ENCODE measurements at regions not wholly inside any gene's neighbourhood (a gene's known extent, or its start where the extent isn't known, plus 50 kb on each side); places are given as distances from the start of the nearest gene placed in this dataset.

DNA sequence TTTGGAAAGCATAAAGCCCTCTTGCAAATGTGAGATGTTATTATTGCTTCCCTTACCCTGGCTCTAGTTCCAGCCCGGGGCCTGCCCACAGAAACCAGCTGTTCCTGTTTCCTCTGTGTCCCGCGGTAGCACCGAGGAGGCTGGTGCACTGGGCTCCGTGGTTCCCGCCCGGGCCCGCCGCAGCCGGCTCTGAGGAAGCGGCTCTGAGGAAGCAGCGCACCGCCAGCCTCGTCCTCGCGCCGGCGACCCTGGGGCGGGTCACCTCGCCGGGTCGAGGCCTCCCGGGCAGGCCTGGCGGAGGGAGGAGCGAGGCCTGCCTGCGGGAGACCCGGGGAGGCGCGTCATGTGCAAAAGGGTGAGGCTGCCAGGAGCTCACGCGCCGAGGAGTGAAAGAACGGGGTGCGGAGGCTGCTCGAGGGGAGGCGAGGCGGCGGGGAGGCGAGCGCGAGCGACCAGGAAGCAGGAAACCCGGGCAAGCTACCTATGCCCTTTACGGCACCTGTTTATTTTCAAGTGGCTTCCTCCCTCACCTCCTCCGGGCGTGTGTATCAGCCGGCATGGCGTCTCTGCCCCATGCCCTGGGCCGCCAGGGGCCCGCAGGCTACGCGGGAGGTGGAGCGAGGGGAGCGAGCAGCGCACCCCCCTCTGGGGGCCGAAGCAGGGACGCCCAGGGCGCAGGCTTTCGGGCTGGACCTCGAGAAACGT is 61.3 kb upstream of the MEGF10 start:
- Histone ChIP-seq H3K27ac (ENCODE audit: low read depth in 2 of 2, low read length in 2 of 2) (peak overlapping the region; percentile 77 to 79), H3K9me3 (ENCODE audit: control insufficient read depth in 2 of 2, low read length in 2 of 2) (no peaks in the 10 kb centered on the region), H3K4me3 (ENCODE audit: low read length in 2 of 2) (peak overlapping the region; percentile 73 to 75), H3K9ac (ENCODE audit: low read depth in 1 of 2, low read length in 2 of 2) (peak overlapping the region; percentile 61 to 89), H3K36me3 (ENCODE audit: control insufficient read depth in 2 of 2, insufficient read depth in 2 of 2, low read length in 2 of 2) (peaks cover 0 to 6% of the 10 kb centered on the region in 2 donors), H3K27me3 (ENCODE audit: control insufficient read depth in 2 of 2, insufficient read depth in 2 of 2, low read length in 2 of 2) (no peaks in the 10 kb centered on the region), H3K4me1 (ENCODE audit: control insufficient read depth in 2 of 2, insufficient read depth in 2 of 2, low read length in 2 of 2) (peaks cover 0 to 4% of the 10 kb centered on the region in 2 donors)

DNA sequence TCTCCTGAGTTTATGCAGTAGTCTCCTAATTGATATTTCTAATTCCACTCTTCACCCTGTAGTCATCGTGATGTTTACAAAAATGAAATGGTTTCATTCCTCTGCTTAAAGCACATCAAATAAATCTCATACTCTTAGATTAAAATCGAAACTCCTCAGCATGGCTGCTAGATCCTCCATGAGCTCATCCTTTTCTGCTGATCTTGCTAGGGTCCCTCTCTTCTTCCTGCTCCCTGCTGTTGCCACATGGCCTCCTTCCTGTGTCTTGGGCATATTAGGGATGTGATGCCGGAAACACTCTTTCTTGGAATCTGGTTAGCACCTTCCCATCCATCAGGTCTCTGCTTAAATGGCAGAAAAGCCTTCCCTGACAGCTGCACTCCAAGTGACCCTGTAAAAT is 59.5 kb upstream of the MEGF10 start:
- Histone ChIP-seq H3K27me3 (ENCODE audit: control insufficient read depth in 2 of 2, insufficient read depth in 2 of 2, low read length in 2 of 2) (no peaks in the 10 kb centered on the region), H3K4me1 (ENCODE audit: control insufficient read depth in 2 of 2, insufficient read depth in 2 of 2, low read length in 2 of 2) (peaks cover 0 to 4% of the 10 kb centered on the region in 2 donors)

DNA sequence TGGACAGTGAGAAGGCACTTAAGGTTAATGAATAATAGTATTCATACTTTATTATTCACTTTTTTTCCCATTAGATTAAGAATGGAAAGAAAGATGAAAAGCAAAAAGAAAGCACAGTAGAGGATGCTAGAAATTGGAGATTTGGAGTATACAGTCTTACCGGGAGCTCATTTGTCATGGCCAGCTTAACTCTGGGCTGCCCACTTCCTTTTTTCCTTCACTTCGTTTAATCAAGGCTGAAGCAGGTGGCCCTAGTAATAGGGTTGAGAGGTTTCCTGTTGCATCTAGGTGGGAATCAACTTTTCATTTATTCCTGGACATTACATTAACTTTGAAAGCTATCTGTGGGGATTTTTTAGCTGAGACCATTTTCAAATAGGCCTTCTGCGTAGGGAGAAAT is 57.0 kb upstream of the MEGF10 start:
- Histone ChIP-seq H3K9ac (ENCODE audit: low read depth in 1 of 2, low read length in 2 of 2) (no peak overlapping the region), H3K36me3 (ENCODE audit: control insufficient read depth in 2 of 2, insufficient read depth in 2 of 2, low read length in 2 of 2) (peaks cover 0 to 6% of the 10 kb centered on the region in 2 donors), H3K9me3 (ENCODE audit: control insufficient read depth in 2 of 2, low read length in 2 of 2) (no peaks in the 10 kb centered on the region), H3K27ac (ENCODE audit: low read depth in 2 of 2, low read length in 2 of 2) (no peak overlapping the region), H3K4me3 (ENCODE audit: low read length in 2 of 2) (no peak overlapping the region), H3K27me3 (ENCODE audit: control insufficient read depth in 2 of 2, insufficient read depth in 2 of 2, low read length in 2 of 2) (no peaks in the 10 kb centered on the region), H3K4me1 (ENCODE audit: control insufficient read depth in 2 of 2, insufficient read depth in 2 of 2, low read length in 2 of 2) (peaks cover 0 to 4% of the 10 kb centered on the region in 2 donors)

More for the DNA sequence above, 59.5 kb upstream of the MEGF10 start:
- Histone ChIP-seq H3K27ac (ENCODE audit: low read depth in 2 of 2, low read length in 2 of 2) (no peak overlapping the region), H3K9ac (ENCODE audit: low read depth in 1 of 2, low read length in 2 of 2) (no peak overlapping the region), H3K36me3 (ENCODE audit: control insufficient read depth in 2 of 2, insufficient read depth in 2 of 2, low read length in 2 of 2) (peaks cover 0 to 6% of the 10 kb centered on the region in 2 donors), H3K4me3 (ENCODE audit: low read length in 2 of 2) (no peak overlapping the region), H3K9me3 (ENCODE audit: control insufficient read depth in 2 of 2, low read length in 2 of 2) (no peaks in the 10 kb centered on the region)

DNA sequence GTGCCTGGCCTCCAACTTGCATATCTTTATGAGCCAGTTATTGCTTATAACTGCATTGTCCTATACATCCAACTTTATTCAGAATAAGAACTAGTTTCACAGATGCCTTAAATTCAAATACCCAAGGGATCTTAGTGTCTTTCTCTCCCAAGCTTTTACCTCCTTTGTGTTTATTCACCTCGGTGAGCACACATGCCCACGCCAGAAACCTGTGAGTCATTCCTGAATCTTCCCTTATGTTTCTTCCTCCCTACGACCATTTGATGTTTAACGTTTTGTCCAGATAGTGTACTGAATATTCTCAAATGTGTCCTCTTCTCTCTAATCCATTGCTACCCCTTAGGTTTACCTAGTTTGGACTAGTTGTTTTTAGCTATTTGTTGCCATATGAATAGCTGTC is 55.5 kb upstream of the MEGF10 start:
- no peaks in the 10 kb centered on the region for H3K9me3 ChIP-seq (ENCODE audit: control insufficient read depth in 2 of 2, low read length in 2 of 2)
- H3K4me1 ChIP-seq (ENCODE audit: control insufficient read depth in 2 of 2, insufficient read depth in 2 of 2, low read length in 2 of 2): no peaks in the 10 kb centered on the region
- peaks cover 0 to 6% of the 10 kb centered on the region in 2 donors for H3K36me3 ChIP-seq (ENCODE audit: control insufficient read depth in 2 of 2, insufficient read depth in 2 of 2, low read length in 2 of 2)
- no peak overlapping the region for H3K27ac ChIP-seq (ENCODE audit: low read depth in 2 of 2, low read length in 2 of 2)
- no peak overlapping the region for H3K9ac ChIP-seq (ENCODE audit: low read depth in 1 of 2, low read length in 2 of 2)
- no peak overlapping the region for H3K4me3 ChIP-seq (ENCODE audit: low read length in 2 of 2)
- no peaks in the 10 kb centered on the region for H3K27me3 ChIP-seq (ENCODE audit: control insufficient read depth in 2 of 2, insufficient read depth in 2 of 2, low read length in 2 of 2)

DNA sequence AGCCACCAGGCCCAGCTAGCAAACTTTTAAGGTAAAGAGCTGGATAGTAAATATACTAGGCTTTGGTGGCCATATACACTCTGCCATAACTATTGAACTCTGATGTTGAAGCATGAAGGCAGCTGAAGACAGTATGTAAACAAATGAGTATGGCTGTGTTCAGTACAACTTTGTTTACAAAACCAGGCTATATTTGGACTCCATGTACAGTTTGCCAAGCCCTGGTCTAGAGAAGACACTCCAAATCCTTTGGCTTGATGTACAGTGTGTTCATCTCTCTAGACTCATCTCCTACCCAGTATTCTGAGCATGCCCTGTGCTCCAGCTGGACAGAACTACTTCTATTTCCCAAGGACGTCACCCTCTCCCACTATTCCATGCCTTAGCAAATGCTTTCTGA is 54.3 kb upstream of the MEGF10 start:
- Histone ChIP-seq H3K27me3 (ENCODE audit: control insufficient read depth in 2 of 2, insufficient read depth in 2 of 2, low read length in 2 of 2) (no peaks in the 10 kb centered on the region), H3K9ac (ENCODE audit: low read depth in 1 of 2, low read length in 2 of 2) (no peak overlapping the region), H3K9me3 (ENCODE audit: control insufficient read depth in 2 of 2, low read length in 2 of 2) (no peaks in the 10 kb centered on the region), H3K4me3 (ENCODE audit: low read length in 2 of 2) (no peak overlapping the region), H3K27ac (ENCODE audit: low read depth in 2 of 2, low read length in 2 of 2) (no peak overlapping the region), H3K36me3 (ENCODE audit: control insufficient read depth in 2 of 2, insufficient read depth in 2 of 2, low read length in 2 of 2) (peaks cover 0 to 6% of the 10 kb centered on the region in 2 donors), H3K4me1 (ENCODE audit: control insufficient read depth in 2 of 2, insufficient read depth in 2 of 2, low read length in 2 of 2) (no peaks in the 10 kb centered on the region)
